ENCODE measurements at regions not wholly inside any gene's neighbourhood (a gene's known extent, or its start where the extent isn't known, plus 50 kb on each side); places are given as distances from the start of the nearest gene placed in this dataset.

DNA sequence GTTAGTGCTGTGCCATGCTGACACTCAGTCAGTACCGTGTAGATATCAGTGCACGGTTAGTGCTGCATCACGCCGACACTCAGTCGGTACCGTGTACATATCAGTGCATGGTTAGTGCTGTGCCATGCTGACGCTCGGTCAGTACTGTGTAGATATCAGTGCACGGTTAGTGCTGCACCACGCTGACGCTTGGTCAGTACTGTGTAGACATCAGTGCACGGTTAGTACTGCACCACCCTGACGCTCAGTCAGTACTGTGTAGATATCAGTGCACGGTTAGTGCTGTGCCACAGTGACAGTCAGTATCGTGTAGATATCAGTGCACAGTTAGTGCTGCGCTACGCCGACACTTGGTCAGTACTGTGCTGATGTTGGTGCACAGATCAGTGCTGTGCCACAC is 102.8 kb upstream of the ZNF469 start:
- Histone ChIP-seq H3K9me3 (ENCODE audit: low read depth, low read length, poor library complexity, severe bottlenecking) (no peaks in the 10 kb centered on the region), H3K27ac (ENCODE audit: low read depth, low read length, poor library complexity, severe bottlenecking) (no peak overlapping the region), H3K27me3 (replicated peaks; ENCODE audit: insufficient read depth, low read depth, low read length, poor library complexity) (no peaks in the 10 kb centered on the region), H3K4me1 (ENCODE audit: insufficient read depth, low read length, poor library complexity, severe bottlenecking) (peaks cover under 1% of the 10 kb centered on the region), H3K36me3 (ENCODE audit: insufficient read depth, low read length, poor library complexity, severe bottlenecking) (no peaks in the 10 kb centered on the region), H3K4me3 (ENCODE audit: low read depth, low read length, poor library complexity, severe bottlenecking) (no peak overlapping the region)
- DNase-seq (ENCODE audit: low spot score), result no peak
- intact Hi-C loops (cut with micrococcal nuclease; ENCODE audit: unreplicated experiment), result no loop called here
- ChIA-PET POLR2A (ENCODE audit: low non-redundant PET) (no interaction called here), CTCF (no interaction called here)
- TF ChIP-seq, protein P1, sequence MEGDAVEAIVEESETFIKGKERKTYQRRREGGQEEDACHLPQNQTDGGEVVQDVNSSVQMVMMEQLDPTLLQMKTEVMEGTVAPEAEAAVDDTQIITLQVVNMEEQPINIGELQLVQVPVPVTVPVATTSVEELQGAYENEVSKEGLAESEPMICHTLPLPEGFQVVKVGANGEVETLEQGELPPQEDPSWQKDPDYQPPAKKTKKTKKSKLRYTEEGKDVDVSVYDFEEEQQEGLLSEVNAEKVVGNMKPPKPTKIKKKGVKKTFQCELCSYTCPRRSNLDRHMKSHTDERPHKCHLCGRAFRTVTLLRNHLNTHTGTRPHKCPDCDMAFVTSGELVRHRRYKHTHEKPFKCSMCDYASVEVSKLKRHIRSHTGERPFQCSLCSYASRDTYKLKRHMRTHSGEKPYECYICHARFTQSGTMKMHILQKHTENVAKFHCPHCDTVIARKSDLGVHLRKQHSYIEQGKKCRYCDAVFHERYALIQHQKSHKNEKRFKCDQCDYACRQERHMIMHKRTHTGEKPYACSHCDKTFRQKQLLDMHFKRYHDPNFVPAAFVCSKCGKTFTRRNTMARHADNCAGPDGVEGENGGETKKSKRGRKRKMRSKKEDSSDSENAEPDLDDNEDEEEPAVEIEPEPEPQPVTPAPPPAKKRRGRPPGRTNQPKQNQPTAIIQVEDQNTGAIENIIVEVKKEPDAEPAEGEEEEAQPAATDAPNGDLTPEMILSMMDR (conservative IDR thresholded peaks at IDR 0.05; ENCODE audit: low read depth, low read length), result no peak
- TF ChIP-seq EZH2 (IDR thresholded peaks at IDR 0.05; ENCODE audit: borderline replicate concordance, low read depth, low read length, poor library complexity, severe bottlenecking), result no peak
- BruUV-seq (replicated peaks), result no TSS peak

GRCh38 chr16:88281858-88282563 is 100.7 kb upstream of the ZNF469 start:
- no TSS peak for BruUV-seq (replicated peaks)
- no peak for DNase-seq (ENCODE audit: low spot score)

DNA sequence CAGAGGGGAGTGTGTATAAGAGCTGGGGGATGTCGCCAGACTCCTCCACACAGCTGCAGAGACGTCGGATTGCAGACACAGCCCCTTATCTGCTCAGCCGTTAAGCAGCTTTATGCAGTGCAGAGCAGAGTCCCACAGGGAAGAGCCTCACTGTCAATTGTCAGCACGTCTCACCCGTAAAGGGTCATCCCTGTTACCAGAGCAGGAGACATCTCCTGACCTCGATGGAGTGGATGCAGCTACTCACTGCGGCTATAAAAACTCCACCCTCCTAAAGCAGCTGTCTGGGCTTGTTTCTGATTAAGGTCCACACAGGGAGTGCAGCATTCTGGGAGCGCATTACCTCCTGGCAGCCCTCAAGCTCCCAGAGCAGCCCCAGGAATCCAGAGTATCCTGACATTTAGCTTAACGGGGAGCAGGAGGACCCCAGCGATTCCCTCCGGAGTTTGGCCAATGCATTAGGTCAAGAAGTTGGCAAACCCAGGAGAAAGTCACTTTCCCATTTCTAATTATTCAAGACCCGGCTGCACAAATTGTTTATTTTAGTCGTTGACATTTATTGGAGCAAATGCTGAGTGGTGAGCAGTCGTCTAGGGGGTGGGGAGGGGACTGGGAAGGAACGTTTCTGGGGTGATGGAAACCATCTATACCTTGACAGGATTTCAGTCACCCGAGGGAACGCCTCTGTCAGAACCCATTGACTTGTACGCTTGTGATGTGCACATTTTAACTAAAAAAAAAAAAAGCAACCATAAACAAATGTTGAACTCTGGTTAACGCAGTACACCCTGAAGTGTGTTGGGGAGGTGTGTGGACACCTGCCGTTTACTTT is 100.0 kb upstream of the ZNF469 start:
- POLR2A ChIA-PET (ENCODE audit: low non-redundant PET), result no interaction called here
- intact Hi-C loops (cut with micrococcal nuclease; ENCODE audit: unreplicated experiment), result no loop called here
- Histone ChIP-seq H3K27ac (ENCODE audit: low read depth, low read length, poor library complexity, severe bottlenecking) (no peak overlapping the region), H3K4me3 (ENCODE audit: low read depth, low read length, poor library complexity, severe bottlenecking) (no peak overlapping the region), H3K4me1 (ENCODE audit: insufficient read depth, low read length, poor library complexity, severe bottlenecking) (no peaks in the 10 kb centered on the region), H3K27me3 (replicated peaks; ENCODE audit: insufficient read depth, low read depth, low read length, poor library complexity) (no peaks in the 10 kb centered on the region), H3K36me3 (ENCODE audit: insufficient read depth, low read length, poor library complexity, severe bottlenecking) (no peaks in the 10 kb centered on the region), H3K9me3 (ENCODE audit: low read depth, low read length, poor library complexity, severe bottlenecking) (peaks cover 12% of the 10 kb centered on the region)
- DNase-seq (ENCODE audit: low spot score), result no peak
- CTCF ChIA-PET, result no interaction called here
- BruUV-seq (replicated peaks), result no TSS peak
- TF ChIP-seq, protein P1 (conservative IDR thresholded peaks at IDR 0.05; ENCODE audit: low read depth, low read length), result no peak
- TF ChIP-seq EZH2 (IDR thresholded peaks at IDR 0.05; ENCODE audit: borderline replicate concordance, low read depth, low read length, poor library complexity, severe bottlenecking), result no peak

More at GRCh38 chr16:88281858-88282563, 100.7 kb upstream of the ZNF469 start:
- H3K4me3 ChIP-seq (ENCODE audit: low read depth, low read length, poor library complexity, severe bottlenecking), result no peak overlapping the region
- ChIA-PET POLR2A (ENCODE audit: low non-redundant PET) (no interaction called here), CTCF (no interaction called here)
- intact Hi-C loops (cut with micrococcal nuclease; ENCODE audit: unreplicated experiment), result no loop called here
- no peaks in the 10 kb centered on the region for H3K36me3 ChIP-seq (ENCODE audit: insufficient read depth, low read length, poor library complexity, severe bottlenecking)
- H3K4me1 ChIP-seq (ENCODE audit: insufficient read depth, low read length, poor library complexity, severe bottlenecking), result no peaks in the 10 kb centered on the region
- peaks cover 8% of the 10 kb centered on the region for H3K9me3 ChIP-seq (ENCODE audit: low read depth, low read length, poor library complexity, severe bottlenecking)
- no peak for TF ChIP-seq EZH2 (IDR thresholded peaks at IDR 0.05; ENCODE audit: borderline replicate concordance, low read depth, low read length, poor library complexity, severe bottlenecking)
- TF ChIP-seq, protein P1 (conservative IDR thresholded peaks at IDR 0.05; ENCODE audit: low read depth, low read length), result no peak
- no peak overlapping the region for H3K27ac ChIP-seq (ENCODE audit: low read depth, low read length, poor library complexity, severe bottlenecking)
- H3K27me3 ChIP-seq (replicated peaks; ENCODE audit: insufficient read depth, low read depth, low read length, poor library complexity), result no peaks in the 10 kb centered on the region

Data from A673 (cell line).